Lower leg skin (tissue), 4 donors: ENCODE measurements at regions not wholly inside any gene's neighbourhood (a gene's known extent, or its start where the extent isn't known, plus 50 kb on each side); places are given as distances from the start of the nearest gene placed in this dataset.

Source experiments
- DNase-seq, 2 donors: peaks; one replicate each; pipeline ENCODE4 v3.0.0-alpha.2; 2019; ENCODE audit warnings: low spot score in 2 of 2
- H3K4me3 ChIP-seq: fragments of 200-600 bp; sonication (generic); 2 replicates; pipeline ENCODE4 v1.5.1; 2017; ENCODE audit warnings: mild to moderate bottlenecking, low read depth; ENCODE audit not compliant: poor library complexity, severe bottlenecking
- POLR2A ChIP-seq, 2 donors: fragments of 450-650 bp; IDR thresholded peaks; one replicate each; pipeline ENCODE4 v1.6.1; 2016 to 2017; ENCODE audit warnings: antibody characterized with exemption in 2 of 2, mild to moderate bottlenecking in 1 of 2, moderate library complexity in 1 of 2
- WGBS, 2 donors: methylation state at CpG; one replicate each; pipeline ENCODE4 v1.1.5; 2018; 5-methylcytosine and 5-hydroxymethylcytosine counted together
- intact Hi-C: fragments of 100-400 bp; cut with DNase I; formaldehyde crosslinking; loops from one replicate; pipeline ENCODE4 v1.15.0; 2023; ENCODE audit warnings: low total_unique reads
- TF ChIP-seq, protein P1 (sequence below), 3 donors: fragments of 450-650 bp; IDR thresholded peaks; one replicate each; pipeline ENCODE4 v1.5.1; 2016; ENCODE audit warnings: antibody characterized with exemption in 3 of 3, mild to moderate bottlenecking in 3 of 3, moderate library complexity in 2 of 3

DNA sequence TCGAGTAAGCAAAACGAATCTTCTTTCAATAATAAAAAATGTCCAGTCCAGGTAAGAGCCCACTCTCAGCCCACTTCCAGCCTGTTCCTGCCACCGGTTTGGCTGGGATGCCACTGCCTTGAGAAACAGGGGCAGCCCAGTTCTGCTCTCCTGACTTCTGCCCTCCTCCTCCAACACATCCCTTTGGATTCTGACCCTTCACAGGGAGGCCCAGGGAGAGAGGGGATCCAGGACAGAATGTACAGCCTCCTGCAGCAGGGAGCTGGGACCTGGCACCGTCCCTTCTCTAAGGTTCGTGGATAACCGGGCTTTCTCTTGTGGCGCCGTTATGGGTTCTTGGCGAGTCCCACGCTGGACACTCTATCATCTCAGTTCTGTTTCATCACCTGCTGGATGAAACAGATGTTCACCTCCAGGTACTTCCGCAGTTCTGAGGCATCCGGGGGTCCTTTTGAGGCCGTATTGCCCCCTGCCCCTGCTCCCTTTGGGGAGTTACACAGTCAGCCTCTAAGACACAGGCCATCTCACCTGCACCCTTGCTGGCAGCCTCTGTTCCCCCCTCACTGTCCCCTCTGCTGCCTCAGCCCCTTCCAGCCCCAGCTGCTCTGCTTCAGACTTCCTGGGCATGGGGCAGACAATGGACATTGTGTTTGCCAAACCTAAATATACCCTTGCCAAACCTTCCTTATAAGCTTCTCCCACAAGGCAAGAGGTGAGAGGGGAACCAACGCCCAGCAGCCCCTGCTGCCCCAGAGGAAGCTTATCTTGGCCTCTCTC is 203.8 kb upstream of the ZMIZ1 start:
- H3K4me3 ChIP-seq, result no peak overlapping the region
- TF ChIP-seq, protein P1, sequence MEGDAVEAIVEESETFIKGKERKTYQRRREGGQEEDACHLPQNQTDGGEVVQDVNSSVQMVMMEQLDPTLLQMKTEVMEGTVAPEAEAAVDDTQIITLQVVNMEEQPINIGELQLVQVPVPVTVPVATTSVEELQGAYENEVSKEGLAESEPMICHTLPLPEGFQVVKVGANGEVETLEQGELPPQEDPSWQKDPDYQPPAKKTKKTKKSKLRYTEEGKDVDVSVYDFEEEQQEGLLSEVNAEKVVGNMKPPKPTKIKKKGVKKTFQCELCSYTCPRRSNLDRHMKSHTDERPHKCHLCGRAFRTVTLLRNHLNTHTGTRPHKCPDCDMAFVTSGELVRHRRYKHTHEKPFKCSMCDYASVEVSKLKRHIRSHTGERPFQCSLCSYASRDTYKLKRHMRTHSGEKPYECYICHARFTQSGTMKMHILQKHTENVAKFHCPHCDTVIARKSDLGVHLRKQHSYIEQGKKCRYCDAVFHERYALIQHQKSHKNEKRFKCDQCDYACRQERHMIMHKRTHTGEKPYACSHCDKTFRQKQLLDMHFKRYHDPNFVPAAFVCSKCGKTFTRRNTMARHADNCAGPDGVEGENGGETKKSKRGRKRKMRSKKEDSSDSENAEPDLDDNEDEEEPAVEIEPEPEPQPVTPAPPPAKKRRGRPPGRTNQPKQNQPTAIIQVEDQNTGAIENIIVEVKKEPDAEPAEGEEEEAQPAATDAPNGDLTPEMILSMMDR (IDR thresholded peaks at IDR 0.05), result no peak
- no peak for TF ChIP-seq POLR2A (IDR thresholded peaks at IDR 0.05)
- intact Hi-C loops, result no loop called here
- 89 to 91% methylated on average over 14 of the region's 14 CpGs for WGBS, 2 donors
- DNase-seq, result peak in 1 of 2 donors; percentile 53

DNA sequence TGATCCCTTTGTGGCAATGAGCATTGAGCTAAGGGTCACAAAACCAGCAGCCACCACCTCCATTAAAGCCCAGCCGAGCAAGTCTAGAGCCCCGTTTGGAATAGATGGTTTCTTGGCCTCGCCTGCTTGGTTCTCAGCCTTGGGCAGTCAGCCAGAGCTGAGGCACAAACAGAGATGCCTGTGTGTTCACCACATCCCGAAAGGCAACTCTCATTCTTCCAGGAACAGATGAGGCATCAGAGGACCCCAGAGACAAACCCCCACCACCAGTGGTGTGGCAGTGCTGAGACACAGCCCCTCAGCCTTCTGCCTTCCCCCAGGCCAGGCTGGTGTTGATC is 203.3 kb upstream of the ZMIZ1 start:
- peak in 1 of 2 donors; percentile 61 for DNase-seq
- TF ChIP-seq, protein P1 (IDR thresholded peaks at IDR 0.05), result no peak
- no peak for TF ChIP-seq POLR2A (IDR thresholded peaks at IDR 0.05)
- no peak overlapping the region for H3K4me3 ChIP-seq
- 44 to 60% methylated on average over 4 of the region's 4 CpGs for WGBS, 2 donors
- intact Hi-C loops, result no loop called here

DNA sequence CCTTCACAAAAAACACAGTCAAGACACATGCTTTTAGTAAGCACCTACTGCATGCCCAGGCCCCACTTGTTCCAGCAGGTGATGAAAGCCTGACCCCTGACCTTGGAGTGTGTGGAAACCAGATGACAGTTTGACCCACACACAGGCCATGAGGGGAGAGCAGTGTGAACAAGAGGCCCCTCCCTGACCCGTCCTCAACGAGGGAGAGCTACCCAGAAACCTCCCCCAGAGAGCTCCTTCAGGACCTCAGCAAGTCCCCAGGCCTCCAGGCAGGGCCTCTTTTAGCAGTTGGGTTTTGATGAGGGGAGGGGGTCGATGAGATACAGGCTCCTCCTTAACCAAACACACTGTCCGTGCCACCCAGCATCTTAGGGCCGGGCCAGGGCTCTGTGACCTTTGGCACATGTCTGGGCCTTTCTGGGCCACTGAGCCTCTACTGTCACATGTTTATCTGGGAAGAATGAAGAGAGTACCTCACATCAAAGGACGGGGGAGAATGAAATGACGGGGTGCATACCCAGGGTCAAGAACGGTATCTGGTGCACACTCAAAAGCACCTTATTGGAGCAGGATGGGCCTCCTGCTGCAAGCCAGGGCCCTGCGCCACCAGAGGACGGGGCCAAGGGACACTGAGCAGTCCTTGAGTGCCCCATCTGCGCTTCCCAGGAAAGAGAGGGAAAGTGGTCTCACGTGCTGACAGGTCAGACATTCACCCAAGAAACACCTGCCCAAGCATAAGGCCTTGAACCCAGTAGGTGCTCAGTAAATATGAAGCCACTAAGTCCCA is 202.6 kb upstream of the ZMIZ1 start:
- H3K4me3 ChIP-seq, result no peak overlapping the region
- peak in 1 of 2 donors; percentile 80 for DNase-seq
- 90 to 93% methylated on average over 12 of the region's 12 CpGs for WGBS, 2 donors
- intact Hi-C loops, result no loop called here
- TF ChIP-seq, protein P1 (IDR thresholded peaks at IDR 0.05), result no peak
- TF ChIP-seq POLR2A (IDR thresholded peaks at IDR 0.05), result no peak

DNA sequence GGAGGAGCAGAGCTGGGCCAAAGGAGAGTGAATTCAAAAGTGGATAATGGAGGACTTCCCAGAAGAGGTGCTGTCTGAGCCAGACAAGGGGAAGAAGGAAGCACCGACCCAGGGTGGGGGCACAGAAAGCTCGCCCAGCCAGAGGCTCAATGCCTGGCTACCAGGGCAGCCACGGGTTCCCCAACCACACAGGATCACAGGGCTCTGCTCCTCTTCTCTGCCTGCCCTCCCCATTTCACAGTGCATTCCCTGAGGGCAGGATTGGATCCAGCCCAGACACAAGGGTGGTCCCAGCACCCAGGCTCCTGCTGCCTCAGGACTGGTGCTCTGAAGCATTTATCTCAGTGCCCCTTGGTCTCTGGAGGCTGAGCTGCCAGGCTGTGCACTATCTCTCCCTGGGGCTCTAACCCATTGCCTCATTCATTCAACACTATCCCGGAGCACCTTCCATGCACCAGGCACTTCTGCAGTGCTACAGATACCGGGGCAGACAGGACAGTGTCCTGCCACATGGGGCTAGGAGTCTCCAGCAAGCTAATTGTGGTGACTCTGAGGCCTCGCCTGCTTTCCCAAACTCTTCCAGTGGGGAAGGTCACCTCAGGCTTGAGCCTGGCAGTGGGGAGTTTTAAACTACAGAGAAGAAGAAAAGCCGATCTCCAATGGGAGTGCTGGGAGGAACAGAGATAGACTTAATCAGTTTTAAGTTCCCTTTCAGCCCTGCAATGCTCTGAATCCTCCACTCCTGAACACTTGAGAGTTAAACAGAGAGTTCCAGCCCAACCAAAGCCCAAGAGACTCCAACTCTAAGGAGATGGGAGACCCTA is 201.8 kb upstream of the ZMIZ1 start:
- peak in 1 of 2 donors; percentile 79 for DNase-seq
- TF ChIP-seq POLR2A (IDR thresholded peaks at IDR 0.05), result no peak
- TF ChIP-seq, protein P1 (IDR thresholded peaks at IDR 0.05), result no peak
- WGBS, 2 donors, result 88 to 91% methylated on average over 7 of the region's 7 CpGs
- H3K4me3 ChIP-seq, result no peak overlapping the region
- intact Hi-C loops, result no loop called here

DNA sequence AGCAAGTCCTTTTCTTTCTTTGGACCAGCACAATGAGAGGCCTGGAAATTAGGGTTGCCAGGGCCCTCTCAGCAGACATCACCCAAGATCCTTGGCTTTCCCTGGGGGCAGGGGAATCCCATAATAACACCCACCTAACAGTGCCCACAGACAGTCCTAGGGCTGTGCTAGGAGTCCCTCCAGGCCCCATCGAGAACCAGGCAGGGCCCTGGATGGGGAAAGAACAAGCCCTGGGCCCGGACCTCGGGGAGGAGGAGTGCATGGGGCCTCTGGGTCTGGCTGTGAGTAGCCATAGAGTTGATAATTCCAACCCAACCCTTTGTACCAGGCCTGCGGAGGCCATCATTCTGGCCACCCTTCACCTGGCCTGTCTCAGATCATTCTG is 201.2 kb upstream of the ZMIZ1 start:
- H3K4me3 ChIP-seq, result no peak overlapping the region
- TF ChIP-seq POLR2A (IDR thresholded peaks at IDR 0.05), result no peak
- TF ChIP-seq, protein P1 (IDR thresholded peaks at IDR 0.05), result no peak
- 85 to 95% methylated on average over 4 of the region's 4 CpGs for WGBS, 2 donors
- peak in 1 of 2 donors; percentile 77 for DNase-seq
- intact Hi-C loops, result no loop called here
